ENCODE measurements at regions not wholly inside any gene's neighbourhood (a gene's known extent, or its start where the extent isn't known, plus 50 kb on each side); places are given as distances from the start of the nearest gene placed in this dataset.

GRCh38 chr18:43563780-43564179 is 286.5 kb upstream of the SYT4 start:
- H4K20me1 ChIP-seq (ENCODE audit: control insufficient read depth, extremely low read depth, insufficient read depth, low read length) = no peaks in the 10 kb centered on the region
- no peak overlapping the region for H3K9ac ChIP-seq (ENCODE audit: insufficient read depth, low read length)
- no peak overlapping the region for H3K4me2 ChIP-seq (ENCODE audit: extremely low read depth, insufficient read depth, low read length)
- DNase-seq (ENCODE audit: low read depth in 2 of 2) = peak; percentile 35 to 57
- no peaks in the 10 kb centered on the region for H3K79me2 ChIP-seq (ENCODE audit: control insufficient read depth, insufficient read depth, low read length)
- H3K4me3 ChIP-seq (replicated peaks in 1 of 4; ENCODE audit: control extremely low read depth in 1 of 4, insufficient read depth in 1 of 4, low read depth in 3 of 4, low read length in 4 of 4) = no peak overlapping the region
- H3K4me1 ChIP-seq (ENCODE audit: control insufficient read depth, extremely low read depth, insufficient read depth, low read length) = no peaks in the 10 kb centered on the region
- TF ChIP-seq, protein P1, sequence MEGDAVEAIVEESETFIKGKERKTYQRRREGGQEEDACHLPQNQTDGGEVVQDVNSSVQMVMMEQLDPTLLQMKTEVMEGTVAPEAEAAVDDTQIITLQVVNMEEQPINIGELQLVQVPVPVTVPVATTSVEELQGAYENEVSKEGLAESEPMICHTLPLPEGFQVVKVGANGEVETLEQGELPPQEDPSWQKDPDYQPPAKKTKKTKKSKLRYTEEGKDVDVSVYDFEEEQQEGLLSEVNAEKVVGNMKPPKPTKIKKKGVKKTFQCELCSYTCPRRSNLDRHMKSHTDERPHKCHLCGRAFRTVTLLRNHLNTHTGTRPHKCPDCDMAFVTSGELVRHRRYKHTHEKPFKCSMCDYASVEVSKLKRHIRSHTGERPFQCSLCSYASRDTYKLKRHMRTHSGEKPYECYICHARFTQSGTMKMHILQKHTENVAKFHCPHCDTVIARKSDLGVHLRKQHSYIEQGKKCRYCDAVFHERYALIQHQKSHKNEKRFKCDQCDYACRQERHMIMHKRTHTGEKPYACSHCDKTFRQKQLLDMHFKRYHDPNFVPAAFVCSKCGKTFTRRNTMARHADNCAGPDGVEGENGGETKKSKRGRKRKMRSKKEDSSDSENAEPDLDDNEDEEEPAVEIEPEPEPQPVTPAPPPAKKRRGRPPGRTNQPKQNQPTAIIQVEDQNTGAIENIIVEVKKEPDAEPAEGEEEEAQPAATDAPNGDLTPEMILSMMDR (conservative IDR thresholded peaks at IDR 0.05 in 1 of 2, IDR thresholded peaks at IDR 0.05 in 1 of 2; ENCODE audit: low read depth in 1 of 2, low read length in 2 of 2) = peak; percentile 37 to 54
- TF ChIP-seq EZH2 (IDR thresholded peaks at IDR 0.05; ENCODE audit: low read length, missing control alignments) = no peak
- H2AFZ ChIP-seq (ENCODE audit: low read length) = no peak overlapping the region
- no peaks in the 10 kb centered on the region for H3K27me3 ChIP-seq (ENCODE audit: control insufficient read depth, insufficient read depth, low read length)
- no peaks in the 10 kb centered on the region for H3K9me3 ChIP-seq (ENCODE audit: control insufficient read depth, insufficient read depth, low read depth, low read length)
- no peak overlapping the region for H3K27ac ChIP-seq (ENCODE audit: insufficient read depth, low read length)
- H3K36me3 ChIP-seq (ENCODE audit: control insufficient read depth, insufficient read depth, low read length) = no peaks in the 10 kb centered on the region

DNA sequence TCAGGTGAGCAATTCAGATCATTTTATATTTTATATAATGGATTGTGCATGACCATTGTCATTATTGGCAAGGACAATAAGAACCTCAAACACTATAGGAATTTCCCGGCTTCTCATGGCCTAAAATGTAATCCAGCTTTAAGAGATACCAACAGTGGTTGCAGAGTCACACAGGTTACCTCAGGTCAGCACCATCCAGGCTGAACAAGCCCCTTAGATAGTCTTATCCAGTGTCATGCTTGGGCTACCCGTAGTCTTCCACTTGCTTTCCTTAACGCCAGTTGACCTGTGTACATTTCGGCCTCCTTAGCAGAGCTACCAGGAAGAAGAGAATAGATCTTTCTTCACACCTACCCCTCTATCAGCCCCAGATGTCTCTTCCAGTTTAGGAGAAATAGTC is 293.3 kb upstream of the SYT4 start:
- Histone ChIP-seq H3K9ac (ENCODE audit: insufficient read depth, low read length) (no peak overlapping the region), H3K27ac (ENCODE audit: insufficient read depth, low read length) (no peak overlapping the region), H2AFZ (ENCODE audit: low read length) (no peak overlapping the region), H4K20me1 (ENCODE audit: control insufficient read depth, extremely low read depth, insufficient read depth, low read length) (no peaks in the 10 kb centered on the region), H3K4me3 (replicated peaks in 1 of 4; ENCODE audit: control extremely low read depth in 1 of 4, insufficient read depth in 1 of 4, low read depth in 3 of 4, low read length in 4 of 4) (no peak overlapping the region), H3K79me2 (ENCODE audit: control insufficient read depth, insufficient read depth, low read length) (no peaks in the 10 kb centered on the region), H3K9me3 (ENCODE audit: control insufficient read depth, insufficient read depth, low read depth, low read length) (no peaks in the 10 kb centered on the region), H3K4me2 (ENCODE audit: extremely low read depth, insufficient read depth, low read length) (no peak overlapping the region), H3K27me3 (ENCODE audit: control insufficient read depth, insufficient read depth, low read length) (no peaks in the 10 kb centered on the region), H3K4me1 (ENCODE audit: control insufficient read depth, extremely low read depth, insufficient read depth, low read length) (no peaks in the 10 kb centered on the region), H3K36me3 (ENCODE audit: control insufficient read depth, insufficient read depth, low read length) (no peaks in the 10 kb centered on the region)
- no peak for DNase-seq (ENCODE audit: low read depth in 2 of 2)
- TF ChIP-seq EZH2 (IDR thresholded peaks at IDR 0.05; ENCODE audit: low read length, missing control alignments) = no peak
- TF ChIP-seq, protein P1 (conservative IDR thresholded peaks at IDR 0.05 in 1 of 2, IDR thresholded peaks at IDR 0.05 in 1 of 2; ENCODE audit: low read depth in 1 of 2, low read length in 2 of 2) = no peak

DNA sequence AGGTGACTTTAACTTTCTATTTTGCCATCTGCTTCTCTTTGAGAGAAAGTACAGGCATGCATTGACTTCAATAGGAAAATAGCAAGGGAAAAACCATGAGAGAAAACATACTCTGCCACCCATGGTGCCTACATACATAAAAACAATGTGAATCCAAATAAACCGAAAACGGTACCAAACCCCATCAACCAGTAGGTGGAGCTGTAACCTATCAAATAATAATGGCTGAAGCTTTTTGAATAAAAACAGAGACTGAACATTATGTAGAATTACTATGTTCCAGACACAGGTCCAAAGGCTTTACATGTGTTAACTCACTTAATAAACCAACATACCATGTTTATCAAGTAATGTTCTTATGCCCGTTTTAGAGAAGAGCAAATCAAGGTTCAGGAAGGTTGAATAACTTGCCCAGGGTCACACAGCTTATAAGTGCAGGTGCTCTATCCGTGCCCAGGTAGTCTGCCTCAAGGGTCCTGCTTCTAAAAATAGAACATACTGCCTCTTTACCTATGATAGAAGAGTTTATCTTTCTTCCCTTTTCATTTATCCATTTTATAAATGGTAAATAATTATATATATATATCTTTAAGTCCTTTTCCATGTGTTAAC is 293.9 kb upstream of the SYT4 start:
- H3K4me1 ChIP-seq (ENCODE audit: control insufficient read depth, extremely low read depth, insufficient read depth, low read length) = no peaks in the 10 kb centered on the region
- peak; percentile 25 to 67 for DNase-seq (ENCODE audit: low read depth in 2 of 2)
- H3K9ac ChIP-seq (ENCODE audit: insufficient read depth, low read length) = no peak overlapping the region

More for the DNA sequence above, 293.9 kb upstream of the SYT4 start:
- H3K4me2 ChIP-seq (ENCODE audit: extremely low read depth, insufficient read depth, low read length) = no peak overlapping the region
- H3K79me2 ChIP-seq (ENCODE audit: control insufficient read depth, insufficient read depth, low read length) = no peaks in the 10 kb centered on the region
- H3K4me3 ChIP-seq (replicated peaks in 1 of 4; ENCODE audit: control extremely low read depth in 1 of 4, insufficient read depth in 1 of 4, low read depth in 3 of 4, low read length in 4 of 4) = no peak overlapping the region
- TF ChIP-seq, protein P1 (conservative IDR thresholded peaks at IDR 0.05 in 1 of 2, IDR thresholded peaks at IDR 0.05 in 1 of 2; ENCODE audit: low read depth in 1 of 2, low read length in 2 of 2) = peak; percentile 63 to 81
- TF ChIP-seq EZH2 (IDR thresholded peaks at IDR 0.05; ENCODE audit: low read length, missing control alignments) = no peak
- H3K9me3 ChIP-seq (ENCODE audit: control insufficient read depth, insufficient read depth, low read depth, low read length) = no peaks in the 10 kb centered on the region
- no peak overlapping the region for H3K27ac ChIP-seq (ENCODE audit: insufficient read depth, low read length)
- H4K20me1 ChIP-seq (ENCODE audit: control insufficient read depth, extremely low read depth, insufficient read depth, low read length) = no peaks in the 10 kb centered on the region
- H3K36me3 ChIP-seq (ENCODE audit: control insufficient read depth, insufficient read depth, low read length) = no peaks in the 10 kb centered on the region
- H2AFZ ChIP-seq (ENCODE audit: low read length) = no peak overlapping the region
- H3K27me3 ChIP-seq (ENCODE audit: control insufficient read depth, insufficient read depth, low read length) = no peaks in the 10 kb centered on the region
